Neural cell (in vitro differentiated cells): ENCODE measurements at regions not wholly inside any gene's neighbourhood (a gene's known extent, or its start where the extent isn't known, plus 50 kb on each side); places are given as distances from the start of the nearest gene placed in this dataset.

ENCODE experiments used
- H2AFZ ChIP-seq: fragments of 200-600, 300-800 bp; sonication (generic), shearing (Covaris generic); 2 replicates; pipeline ENCODE4 v1.6.0; 2014; ENCODE audit warnings: low read depth, mild to moderate bottlenecking, antibody characterized with exemption, low read length, moderate library complexity
- H3F3A ChIP-seq: fragments of 200-600 bp; shearing (Covaris generic); 2 replicates; pipeline ENCODE4 v1.6.1; 2016; ENCODE audit warnings: mild to moderate bottlenecking, moderate library complexity, mixed read lengths, antibody characterized with exemption, low read length; ENCODE audit not compliant: insufficient read depth, poor library complexity, severe bottlenecking
- H3K27ac ChIP-seq: fragments of 200-600, 300-800 bp; sonication (generic), shearing (Covaris generic); 2 replicates; pipeline ENCODE4 v1.5.1; 2014; ENCODE audit warnings: mild to moderate bottlenecking, low read length, moderate library complexity
- H3K27me3 ChIP-seq: fragments of 300-800, 200-600 bp; sonication (generic), shearing (Covaris generic); 2 replicates; pipeline ENCODE4 v1.6.0; 2014; ENCODE audit warnings: mild to moderate bottlenecking, low read depth, low read length, moderate library complexity; ENCODE audit not compliant: insufficient read depth
- H3K36me3 ChIP-seq: fragments of 300-800, 200-600 bp; sonication (generic), shearing (Covaris generic); 2 replicates; pipeline ENCODE4 v1.5.1; 2014; ENCODE audit warnings: mild to moderate bottlenecking, antibody characterized with exemption, low read length, moderate library complexity; ENCODE audit not compliant: insufficient read depth
- H3K4me2 ChIP-seq: fragments of 300-800, 200-600 bp; sonication (generic), shearing (Covaris generic); 2 replicates; pipeline ENCODE4 v1.6.0; 2014; ENCODE audit warnings: mild to moderate bottlenecking, low read length
- H3K4me3 ChIP-seq: fragments of 300-800, 200-600 bp; sonication (generic), shearing (Covaris generic); 2 replicates; pipeline ENCODE4 v1.5.1; 2014; ENCODE audit warnings: mild to moderate bottlenecking, low read length, moderate library complexity
- H3K79me2 ChIP-seq: fragments of 200-600 bp; shearing (Covaris generic); replicated peaks from 2 replicates; pipeline ENCODE4 v1.6.0; 2014; ENCODE audit warnings: mild to moderate bottlenecking, low read length, moderate library complexity; ENCODE audit not compliant: insufficient read depth
- H3K9ac ChIP-seq: fragments of 300-800, 200-600 bp; sonication (generic), shearing (Covaris generic); 2 replicates; pipeline ENCODE4 v1.6.1; 2016; ENCODE audit warnings: mild to moderate bottlenecking, low read length, mixed read lengths
- H3K9me2 ChIP-seq: fragments of 200-600 bp; shearing (Covaris generic); 2 replicates; pipeline ENCODE4 v1.6.1; 2016; ENCODE audit warnings: mild to moderate bottlenecking, low read length, mixed read lengths; ENCODE audit not compliant: insufficient read depth
- H3K9me3 ChIP-seq: fragments of 200-600, 300-800 bp; sonication (generic), shearing (Covaris generic); 2 replicates; pipeline ENCODE4 v1.6.1; 2016; ENCODE audit warnings: mild to moderate bottlenecking, mixed run types, low read length, moderate library complexity, mixed read lengths
- H4K20me1 ChIP-seq: fragments of 200-600 bp; shearing (Covaris generic); 2 replicates; pipeline ENCODE4 v1.6.1; 2016; ENCODE audit warnings: mild to moderate bottlenecking, mixed run types; ENCODE audit not compliant: insufficient read depth
- EP300 ChIP-seq: fragments of 450-650 bp; conservative IDR thresholded peaks from 2 replicates; pipeline ENCODE4 v1.6.1; 2014; ENCODE audit warnings: antibody characterized with exemption, mild to moderate bottlenecking, moderate library complexity; ENCODE audit not compliant: poor library complexity, severe bottlenecking
- EZH2 ChIP-seq: fragments of 200-600, 300-800 bp; shearing (Covaris generic), sonication (generic); IDR thresholded peaks from 2 replicates; pipeline ENCODE4 v1.6.1; 2014; ENCODE audit warnings: antibody characterized with exemption, low read length, borderline replicate concordance, mild to moderate bottlenecking; ENCODE audit not compliant: insufficient read depth, poor library complexity, severe bottlenecking
- MXI1 ChIP-seq: fragments of 450-650 bp; conservative IDR thresholded peaks from 2 replicates; pipeline ENCODE4 v1.6.1; 2014; ENCODE audit warnings: antibody characterized with exemption, mild to moderate bottlenecking; ENCODE audit not compliant: poor library complexity, severe bottlenecking
- POLR2AphosphoS5 ChIP-seq: IDR thresholded peaks from 2 replicates; pipeline ENCODE4 v1.6.1; 2012
- RAD21 ChIP-seq: fragments of 450-650 bp; conservative IDR thresholded peaks from 2 replicates; pipeline ENCODE4 v1.6.1; 2014; ENCODE audit warnings: antibody characterized with exemption, mild to moderate bottlenecking, moderate library complexity
- SMC3 ChIP-seq: fragments of 450-650 bp; conservative IDR thresholded peaks from 2 replicates; pipeline ENCODE4 v1.6.1; 2014; ENCODE audit warnings: antibody characterized with exemption, mild to moderate bottlenecking, moderate library complexity; ENCODE audit not compliant: poor library complexity
- TAF1 ChIP-seq: IDR thresholded peaks from 2 replicates; pipeline ENCODE4 v1.6.1; 2012; ENCODE audit warnings: low read depth
- TF ChIP-seq, protein P1 (sequence below): fragments of 450-650 bp; IDR thresholded peaks from 2 replicates; pipeline ENCODE4 v1.5.1; 2014; ENCODE audit warnings: antibody characterized with exemption, mild to moderate bottlenecking, moderate library complexity; ENCODE audit not compliant: poor library complexity, severe bottlenecking
- TF ChIP-seq, protein P2 (sequence below): IDR thresholded peaks from 2 replicates; pipeline ENCODE4 v1.6.1; 2012; ENCODE audit warnings: borderline replicate concordance

GRCh38 chr6:79392094-79392493, 145.1 kb downstream of the LCA5 start:
- H3F3A ChIP-seq, result no peaks in the 10 kb centered on the region

DNA sequence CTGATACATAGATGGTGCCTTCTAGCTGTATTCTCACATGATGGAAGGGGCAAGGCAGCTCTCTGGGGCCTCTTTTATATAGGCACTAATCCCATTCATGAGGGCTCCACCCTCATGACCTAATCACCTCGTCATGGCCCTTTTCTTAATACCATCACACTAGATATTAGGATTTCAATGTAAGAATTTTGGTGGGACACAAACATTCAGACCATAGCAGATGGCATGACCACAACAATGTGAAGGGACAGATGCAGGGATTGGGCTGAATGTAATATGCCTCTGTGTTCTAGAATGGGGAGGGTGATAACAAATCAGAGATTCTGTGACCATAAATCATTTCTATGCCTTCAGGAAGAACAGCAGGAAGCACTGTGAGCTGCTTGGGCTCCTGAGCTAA, 145.8 kb downstream of the LCA5 start:
- H2AFZ ChIP-seq, result no peak overlapping the region

More at GRCh38 chr6:79392094-79392493, 145.1 kb downstream of the LCA5 start:
- Histone ChIP-seq H3K27ac (no peak overlapping the region), H3K9me3 (no peaks in the 10 kb centered on the region), H3K9ac (no peak overlapping the region), H3K27me3 (no peaks in the 10 kb centered on the region), H4K20me1 (no peaks in the 10 kb centered on the region), H3K79me2 (no peaks in the 10 kb centered on the region), H3K4me2 (no peak overlapping the region), H2AFZ (no peak overlapping the region), H3K9me2 (no peaks in the 10 kb centered on the region), H3K36me3 (no peaks in the 10 kb centered on the region), H3K4me3 (no peak overlapping the region)
- TF ChIP-seq, protein P1, sequence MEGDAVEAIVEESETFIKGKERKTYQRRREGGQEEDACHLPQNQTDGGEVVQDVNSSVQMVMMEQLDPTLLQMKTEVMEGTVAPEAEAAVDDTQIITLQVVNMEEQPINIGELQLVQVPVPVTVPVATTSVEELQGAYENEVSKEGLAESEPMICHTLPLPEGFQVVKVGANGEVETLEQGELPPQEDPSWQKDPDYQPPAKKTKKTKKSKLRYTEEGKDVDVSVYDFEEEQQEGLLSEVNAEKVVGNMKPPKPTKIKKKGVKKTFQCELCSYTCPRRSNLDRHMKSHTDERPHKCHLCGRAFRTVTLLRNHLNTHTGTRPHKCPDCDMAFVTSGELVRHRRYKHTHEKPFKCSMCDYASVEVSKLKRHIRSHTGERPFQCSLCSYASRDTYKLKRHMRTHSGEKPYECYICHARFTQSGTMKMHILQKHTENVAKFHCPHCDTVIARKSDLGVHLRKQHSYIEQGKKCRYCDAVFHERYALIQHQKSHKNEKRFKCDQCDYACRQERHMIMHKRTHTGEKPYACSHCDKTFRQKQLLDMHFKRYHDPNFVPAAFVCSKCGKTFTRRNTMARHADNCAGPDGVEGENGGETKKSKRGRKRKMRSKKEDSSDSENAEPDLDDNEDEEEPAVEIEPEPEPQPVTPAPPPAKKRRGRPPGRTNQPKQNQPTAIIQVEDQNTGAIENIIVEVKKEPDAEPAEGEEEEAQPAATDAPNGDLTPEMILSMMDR, result no peak
- TF ChIP-seq POLR2AphosphoS5, result no peak
- TF ChIP-seq, protein P2, sequence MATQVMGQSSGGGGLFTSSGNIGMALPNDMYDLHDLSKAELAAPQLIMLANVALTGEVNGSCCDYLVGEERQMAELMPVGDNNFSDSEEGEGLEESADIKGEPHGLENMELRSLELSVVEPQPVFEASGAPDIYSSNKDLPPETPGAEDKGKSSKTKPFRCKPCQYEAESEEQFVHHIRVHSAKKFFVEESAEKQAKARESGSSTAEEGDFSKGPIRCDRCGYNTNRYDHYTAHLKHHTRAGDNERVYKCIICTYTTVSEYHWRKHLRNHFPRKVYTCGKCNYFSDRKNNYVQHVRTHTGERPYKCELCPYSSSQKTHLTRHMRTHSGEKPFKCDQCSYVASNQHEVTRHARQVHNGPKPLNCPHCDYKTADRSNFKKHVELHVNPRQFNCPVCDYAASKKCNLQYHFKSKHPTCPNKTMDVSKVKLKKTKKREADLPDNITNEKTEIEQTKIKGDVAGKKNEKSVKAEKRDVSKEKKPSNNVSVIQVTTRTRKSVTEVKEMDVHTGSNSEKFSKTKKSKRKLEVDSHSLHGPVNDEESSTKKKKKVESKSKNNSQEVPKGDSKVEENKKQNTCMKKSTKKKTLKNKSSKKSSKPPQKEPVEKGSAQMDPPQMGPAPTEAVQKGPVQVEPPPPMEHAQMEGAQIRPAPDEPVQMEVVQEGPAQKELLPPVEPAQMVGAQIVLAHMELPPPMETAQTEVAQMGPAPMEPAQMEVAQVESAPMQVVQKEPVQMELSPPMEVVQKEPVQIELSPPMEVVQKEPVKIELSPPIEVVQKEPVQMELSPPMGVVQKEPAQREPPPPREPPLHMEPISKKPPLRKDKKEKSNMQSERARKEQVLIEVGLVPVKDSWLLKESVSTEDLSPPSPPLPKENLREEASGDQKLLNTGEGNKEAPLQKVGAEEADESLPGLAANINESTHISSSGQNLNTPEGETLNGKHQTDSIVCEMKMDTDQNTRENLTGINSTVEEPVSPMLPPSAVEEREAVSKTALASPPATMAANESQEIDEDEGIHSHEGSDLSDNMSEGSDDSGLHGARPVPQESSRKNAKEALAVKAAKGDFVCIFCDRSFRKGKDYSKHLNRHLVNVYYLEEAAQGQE, result no peak

More for the DNA sequence above, 145.8 kb downstream of the LCA5 start:
- Histone ChIP-seq H3K9me3 (no peaks in the 10 kb centered on the region), H3K36me3 (no peaks in the 10 kb centered on the region), H3K4me3 (no peak overlapping the region), H3K9me2 (no peaks in the 10 kb centered on the region), H3K9ac (no peak overlapping the region), H3K79me2 (no peaks in the 10 kb centered on the region), H4K20me1 (no peaks in the 10 kb centered on the region), H3F3A (no peaks in the 10 kb centered on the region), H3K27me3 (no peaks in the 10 kb centered on the region), H3K27ac (no peak overlapping the region), H3K4me2 (no peak overlapping the region)
- TF ChIP-seq RAD21 (no peak), EP300 (no peak), MXI1 (no peak), EZH2 (no peak), SMC3 (no peak), TAF1 (no peak), POLR2AphosphoS5 (no peak)
- TF ChIP-seq, protein P2, result no peak
- TF ChIP-seq, protein P1, result no peak
